HG03469 (cell line): ENCODE measurements at regions not wholly inside any gene's neighbourhood (a gene's known extent, or its start where the extent isn't known, plus 50 kb on each side); places are given as distances from the start of the nearest gene placed in this dataset.
"Not testable (repeated sequence)": the region's sequence is repeated elsewhere in the genome, so short reads cannot be mapped to it uniquely, and the experiment has no call there.

Experiments
- ATAC-seq: cut with Tn5 transposase; IDR thresholded peaks from one replicate; pipeline ENCODE4 v1.9.1; 2021; ENCODE audit warnings: mild to moderate bottlenecking, moderate library complexity, moderate number of reproducible peaks; ENCODE audit not compliant: unreplicated experiment

DNA sequence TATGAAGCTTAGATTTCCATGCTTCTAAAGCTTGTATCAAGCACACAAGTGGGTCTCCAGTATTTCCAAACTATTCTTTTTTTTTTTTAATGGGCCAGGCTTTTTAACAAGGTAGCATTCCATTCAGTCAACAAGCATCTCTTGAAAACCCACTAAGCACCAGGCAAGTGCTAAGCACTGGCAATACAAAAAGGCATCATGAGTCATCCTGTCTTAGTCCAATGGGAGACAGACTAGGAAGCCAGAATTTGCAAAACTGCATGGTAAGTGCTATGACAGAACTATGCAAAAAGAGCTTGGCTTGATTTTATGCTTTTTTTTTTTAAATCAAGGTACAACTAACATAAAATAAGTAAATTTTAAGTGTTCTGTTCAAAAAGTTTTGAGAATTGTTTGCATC, 109.3 kb upstream of the DST start:
- no peak for ATAC-seq

DNA sequence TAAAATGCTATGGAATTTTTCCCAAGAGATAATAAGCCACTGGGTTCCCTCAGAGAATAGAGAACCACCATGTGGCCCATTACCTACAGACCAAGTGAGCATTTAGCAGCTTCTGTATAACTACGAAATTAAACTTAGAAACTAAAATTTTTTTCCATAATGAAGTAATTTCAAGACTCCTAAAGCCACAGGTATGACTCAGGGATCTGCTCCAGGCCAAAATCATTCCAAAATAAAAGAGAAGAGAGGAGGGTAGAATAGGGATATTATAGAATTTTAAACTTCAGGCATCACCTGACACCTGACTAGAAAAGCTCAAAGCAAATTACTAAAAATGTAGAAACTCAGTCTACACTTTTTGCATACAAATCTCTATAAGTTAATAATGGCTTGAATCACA, 108.9 kb upstream of the DST start:
- no peak for ATAC-seq

DNA sequence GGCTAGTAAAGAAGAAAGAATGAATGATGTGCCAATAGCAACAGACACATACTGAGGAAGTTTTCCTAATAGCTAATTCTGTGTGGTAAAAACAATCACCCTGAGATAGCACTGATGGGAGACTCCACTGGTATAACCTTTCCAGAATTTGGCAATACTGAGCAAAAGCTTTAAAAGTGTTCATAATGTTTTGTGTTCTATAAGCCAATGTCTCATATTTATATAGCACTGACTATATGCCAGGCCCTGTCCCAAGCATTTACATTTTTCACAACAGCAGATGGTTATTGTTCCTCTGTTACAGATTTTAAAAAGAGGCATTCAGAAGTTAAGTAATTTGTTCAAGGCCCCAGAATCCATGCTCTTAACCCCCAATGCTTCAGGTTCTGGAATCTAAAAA, 108.0 kb upstream of the DST start:
- no peak for ATAC-seq

DNA sequence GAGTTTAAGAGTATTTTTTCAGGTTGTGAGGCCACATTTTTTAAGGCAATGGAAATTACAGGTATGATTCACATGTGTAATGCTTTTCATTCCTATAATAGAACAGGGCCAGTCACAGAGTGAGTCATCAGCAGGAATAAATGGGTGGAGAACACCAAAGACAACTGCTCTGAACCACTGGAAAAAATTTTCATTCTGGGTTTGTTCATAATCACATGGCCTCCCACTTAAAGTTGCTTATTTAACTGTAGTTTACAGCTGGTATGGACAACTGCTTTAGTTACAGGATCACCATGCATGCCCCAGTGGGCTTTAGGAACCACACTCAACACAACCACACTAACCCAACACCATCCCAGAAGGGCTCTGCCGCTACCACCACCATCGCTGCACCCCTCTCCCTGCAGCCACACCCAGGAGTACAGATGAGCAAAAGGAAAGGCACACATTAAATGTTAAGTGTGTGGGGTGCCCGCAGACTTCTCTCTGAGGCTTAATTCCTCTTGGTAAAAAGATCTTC, 107.0 kb upstream of the DST start:
- ATAC-seq: no peak

DNA sequence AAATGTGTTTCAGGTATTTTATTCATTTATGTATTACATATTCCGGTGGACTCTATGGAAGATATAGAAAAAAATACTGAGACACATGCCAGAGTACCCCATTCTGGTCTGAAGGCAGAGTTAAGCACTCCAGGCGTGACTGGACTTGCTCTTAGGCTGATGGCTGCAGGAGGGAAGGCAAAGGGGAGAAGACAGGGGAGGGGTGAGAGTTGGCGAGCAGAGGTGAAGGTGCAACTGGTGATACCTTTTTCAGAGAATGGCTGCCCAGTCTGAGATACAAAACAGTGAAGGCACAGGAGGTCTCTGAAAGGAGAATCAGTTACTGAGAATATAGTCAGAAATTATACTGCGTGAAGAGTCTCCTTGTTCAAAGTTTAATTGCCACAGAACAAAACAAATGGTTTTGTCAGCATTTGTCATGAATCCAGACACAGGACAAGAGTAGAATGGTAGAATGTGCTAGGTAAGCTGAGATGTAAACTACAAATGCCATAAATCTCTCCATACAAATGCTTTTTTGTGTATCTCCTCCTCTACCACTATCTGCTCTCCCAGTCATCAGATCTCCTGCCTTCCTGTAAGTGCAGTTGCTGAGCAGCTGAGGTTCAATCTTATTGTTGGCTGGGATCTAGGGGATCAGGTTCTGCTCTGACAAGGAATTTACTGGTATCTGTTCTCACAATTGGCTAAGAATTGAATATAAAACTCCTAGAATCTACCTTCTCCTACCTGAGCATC, 104.2 kb upstream of the DST start:
- no peak for ATAC-seq

GRCh38 chr6:56745971-56746370, 103.3 kb upstream of the DST start:
- ATAC-seq: no peak

GRCh38 chr6:56745081-56745480, 102.4 kb upstream of the DST start:
- ATAC-seq: no peak

- no peak for ATAC-seq
Observed at GRCh38 chr6:56744528-56744927, 101.8 kb upstream of the DST start.

- peak; percentile 54 for ATAC-seq
Observed at GRCh38 chr6:56742122-56742791, 99.6 kb upstream of the DST start.

DNA sequence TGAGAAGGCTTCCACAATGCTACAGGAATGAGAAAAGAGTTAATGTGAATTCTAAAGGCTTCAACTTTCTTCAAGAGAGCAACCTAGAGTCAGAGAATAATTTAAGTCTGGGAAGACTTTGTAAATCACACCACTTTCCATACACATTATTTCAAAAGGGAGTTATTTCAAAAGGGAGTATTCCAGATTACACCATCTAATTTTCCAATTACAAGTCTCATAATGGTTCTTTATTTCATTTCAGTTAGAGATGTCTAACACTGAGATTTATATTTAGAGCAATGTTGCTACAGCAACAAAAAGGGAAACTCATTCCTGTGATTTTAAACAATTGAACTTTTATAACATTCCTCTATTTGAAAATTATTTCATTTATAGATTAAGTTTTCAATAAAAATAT, 98.8 kb upstream of the DST start:
- no peak for ATAC-seq

GRCh38 chr6:56739836-56740815, 97.4 kb upstream of the DST start:
- ATAC-seq: no peak

DNA sequence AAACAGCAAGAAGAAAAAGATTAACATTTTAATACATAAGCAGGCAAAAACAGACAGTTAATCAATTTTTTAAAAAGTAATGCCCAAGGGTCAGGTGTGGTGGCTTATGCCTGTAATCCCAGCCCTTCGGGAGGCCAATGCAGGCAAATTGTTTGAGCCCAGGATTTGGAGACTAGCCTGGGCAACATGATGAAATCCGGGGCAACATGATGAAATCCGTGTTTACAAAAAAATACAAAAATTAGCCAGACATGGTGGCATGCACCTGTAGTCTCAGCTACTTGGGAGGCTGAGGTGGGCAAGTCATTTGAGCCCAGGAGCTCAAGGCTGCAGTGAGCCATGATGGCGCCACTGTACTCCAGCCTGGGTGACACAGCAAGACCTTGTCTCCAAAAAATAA, 94.1 kb upstream of the DST start:
- no peak for ATAC-seq

DNA sequence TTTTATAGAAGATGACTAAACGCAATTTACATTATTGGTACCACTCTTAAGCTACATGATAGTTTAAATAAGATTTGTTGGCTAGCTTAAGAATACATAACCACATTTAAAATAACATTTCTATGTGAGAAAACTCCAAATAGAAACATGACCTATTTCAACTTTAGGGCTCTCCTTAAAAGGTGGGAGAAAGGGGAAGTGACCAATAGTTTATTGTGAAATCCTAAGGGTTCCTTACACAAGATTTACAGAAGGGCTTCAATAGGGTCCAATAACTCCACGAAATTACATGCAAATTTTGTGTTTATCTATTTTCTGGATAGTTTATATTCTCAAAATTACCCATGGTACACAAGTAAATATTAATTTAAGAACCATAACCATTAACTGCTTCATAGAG, 91.6 kb upstream of the DST start:
- ATAC-seq: no peak

GRCh38 chr6:56733211-56733697, 90.6 kb upstream of the DST start:
- ATAC-seq: no peak

DNA sequence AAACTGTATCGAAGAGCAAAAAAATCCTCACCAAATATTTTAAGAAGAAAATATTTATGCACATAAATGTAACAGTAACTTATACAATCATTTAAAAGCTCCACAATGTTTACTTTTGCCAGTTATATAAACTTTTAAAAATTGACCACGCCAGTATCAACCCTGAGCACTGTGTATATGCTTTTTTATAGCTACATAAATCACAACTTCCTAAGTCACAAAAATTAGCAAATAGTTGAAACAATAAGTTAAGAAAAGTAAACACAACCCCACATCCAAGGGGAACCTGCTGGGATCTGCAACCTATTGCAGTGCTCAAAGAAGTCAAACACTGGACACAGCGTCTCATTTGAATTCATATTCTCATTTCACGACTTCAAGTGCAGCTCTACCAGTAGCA, 89.8 kb upstream of the DST start:
- ATAC-seq: no peak

- no peak for ATAC-seq
Observed at GRCh38 chr6:56730663-56731529, 88.2 kb upstream of the DST start.

- no peak for ATAC-seq
Observed at GRCh38 chr6:56729719-56730118, 87.0 kb upstream of the DST start.

DNA sequence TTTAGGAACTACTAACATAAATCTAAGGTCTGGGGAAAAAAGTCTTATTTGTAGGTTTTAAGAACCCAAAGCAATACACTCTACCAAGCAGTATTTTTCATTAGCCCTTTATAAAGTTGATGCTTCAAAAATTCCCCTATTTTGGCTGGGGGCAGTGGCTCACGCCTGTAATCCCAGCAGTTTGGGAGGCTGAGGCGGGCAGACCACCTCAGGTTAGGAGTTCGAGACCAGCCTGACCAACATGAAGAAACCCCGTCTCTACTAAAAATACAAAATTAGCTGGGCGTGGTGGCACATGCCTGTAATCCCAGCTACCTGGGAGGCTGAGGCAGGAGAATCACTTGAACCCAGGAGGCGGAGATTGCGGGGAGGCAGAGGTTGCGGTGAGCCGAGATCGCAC, 86.5 kb upstream of the DST start:
- ATAC-seq: not testable (repeated sequence)

DNA sequence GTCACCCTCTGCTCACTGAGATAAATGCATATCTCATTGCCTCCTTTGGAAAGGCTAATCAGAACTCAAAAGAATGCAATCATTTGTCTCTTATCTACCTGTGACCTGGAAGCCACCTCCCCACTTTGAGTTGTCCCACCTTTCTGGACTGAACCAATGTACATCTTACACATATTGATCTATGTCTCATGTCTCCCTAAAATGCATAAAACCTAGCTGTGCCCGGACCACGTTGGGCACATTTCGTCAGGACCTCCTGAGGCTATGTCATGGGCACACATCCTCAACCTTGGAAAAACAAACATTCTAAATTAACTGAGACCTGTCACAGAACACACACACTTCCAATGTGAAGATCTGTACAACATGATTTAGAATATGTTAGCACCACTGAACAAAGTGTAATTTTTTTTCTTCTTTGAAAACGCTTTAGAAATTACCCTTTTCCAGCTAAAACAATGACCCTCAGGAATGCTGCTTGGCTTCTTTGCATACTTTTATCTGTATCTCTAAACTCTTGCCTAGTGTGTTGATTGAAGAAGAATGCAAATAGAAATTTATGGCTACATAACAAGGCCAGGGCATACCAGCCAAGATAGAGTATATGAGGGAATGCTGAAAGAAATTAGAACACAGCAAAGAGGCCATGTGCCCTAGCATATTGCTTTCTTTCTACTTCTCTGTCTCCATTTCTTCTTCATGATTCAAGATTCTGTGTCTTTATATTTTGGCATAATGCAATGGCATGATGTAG, 84.6 kb upstream of the DST start:
- ATAC-seq: no peak
